ENCODE measurements at regions not wholly inside any gene's neighbourhood (a gene's known extent, or its start where the extent isn't known, plus 50 kb on each side); places are given as distances from the start of the nearest gene placed in this dataset.

DNA sequence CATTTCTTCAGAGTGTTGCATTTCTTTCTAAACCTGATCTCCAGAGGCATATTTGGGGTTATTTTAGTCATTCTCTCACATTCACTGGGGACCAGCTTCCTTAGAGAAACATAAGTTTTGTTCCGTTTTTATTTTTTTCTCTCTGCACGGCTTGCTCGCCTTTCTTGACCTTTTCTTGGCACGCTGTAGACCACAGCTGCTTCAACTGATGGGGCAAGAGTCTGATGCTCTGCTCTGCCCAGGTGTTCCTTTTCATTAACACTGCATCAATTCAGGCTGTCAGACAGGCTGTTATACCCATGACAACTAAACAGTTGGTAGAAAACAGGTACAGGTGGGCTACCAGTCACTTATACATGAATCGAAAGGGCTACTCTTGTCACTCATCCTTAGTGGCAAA lies 682.2 kb upstream of the DIAPH2 start:
- no peak overlapping the region for H2AFZ ChIP-seq (ENCODE audit: low read length)
- no peaks in the 10 kb centered on the region for H3K36me3 ChIP-seq (ENCODE audit: low read depth, low read length)
- no peak overlapping the region for H3K4me3 ChIP-seq (ENCODE audit: low read length)
- ATAC-seq (no peak), DNase-seq (no peak)
- no peak overlapping the region for H3K4me2 ChIP-seq (ENCODE audit: low read length)
- peaks cover 37% of the 10 kb centered on the region for H3K4me1 ChIP-seq (ENCODE audit: insufficient read depth, low read length)
- H3K9me3 ChIP-seq (ENCODE audit: low read length): no peaks in the 10 kb centered on the region
- H4K20me1 ChIP-seq (ENCODE audit: low read length): no peaks in the 10 kb centered on the region
- ChIA-PET POLR2A (ENCODE audit: unreplicated experiment) (no interaction called here), CTCF (no interaction called here)
- intact Hi-C loops (cut with micrococcal nuclease): no loop called here
- H3K9me2 ChIP-seq (replicated peaks; ENCODE audit: low read length): no peaks in the 10 kb centered on the region
- no TSS peak for BruUV-seq (replicated peaks)
- TF ChIP-seq EZH2phosphoT487 (IDR thresholded peaks at IDR 0.05; ENCODE audit: borderline replicate concordance, low read length) (no peak), EZH2 (IDR thresholded peaks at IDR 0.05; ENCODE audit: low read length, unreplicated experiment) (no peak)
- TF ChIP-seq, protein P1, sequence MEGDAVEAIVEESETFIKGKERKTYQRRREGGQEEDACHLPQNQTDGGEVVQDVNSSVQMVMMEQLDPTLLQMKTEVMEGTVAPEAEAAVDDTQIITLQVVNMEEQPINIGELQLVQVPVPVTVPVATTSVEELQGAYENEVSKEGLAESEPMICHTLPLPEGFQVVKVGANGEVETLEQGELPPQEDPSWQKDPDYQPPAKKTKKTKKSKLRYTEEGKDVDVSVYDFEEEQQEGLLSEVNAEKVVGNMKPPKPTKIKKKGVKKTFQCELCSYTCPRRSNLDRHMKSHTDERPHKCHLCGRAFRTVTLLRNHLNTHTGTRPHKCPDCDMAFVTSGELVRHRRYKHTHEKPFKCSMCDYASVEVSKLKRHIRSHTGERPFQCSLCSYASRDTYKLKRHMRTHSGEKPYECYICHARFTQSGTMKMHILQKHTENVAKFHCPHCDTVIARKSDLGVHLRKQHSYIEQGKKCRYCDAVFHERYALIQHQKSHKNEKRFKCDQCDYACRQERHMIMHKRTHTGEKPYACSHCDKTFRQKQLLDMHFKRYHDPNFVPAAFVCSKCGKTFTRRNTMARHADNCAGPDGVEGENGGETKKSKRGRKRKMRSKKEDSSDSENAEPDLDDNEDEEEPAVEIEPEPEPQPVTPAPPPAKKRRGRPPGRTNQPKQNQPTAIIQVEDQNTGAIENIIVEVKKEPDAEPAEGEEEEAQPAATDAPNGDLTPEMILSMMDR (conservative IDR thresholded peaks at IDR 0.05; ENCODE audit: low read depth, low read length): no peak
- H3K9ac ChIP-seq (ENCODE audit: low read length): no peak overlapping the region
- no peaks in the 10 kb centered on the region for H3K79me2 ChIP-seq (ENCODE audit: low read length)
- H3K27me3 ChIP-seq (ENCODE audit: low read length): no peaks in the 10 kb centered on the region
- H3K27ac ChIP-seq (ENCODE audit: low read length): 0 out of 2 replicates have a peak overlapping the region, but pooled peaks have one; percentile 12
- H3F3A ChIP-seq (ENCODE audit: low read length, unreplicated experiment): no peaks in the 10 kb centered on the region

- intact Hi-C loops (cut with micrococcal nuclease): loop anchor here (2.0 kb wide), 1 partner anchor 60 kb away; no protein-coding TSS in a partner anchor
- no peaks in the 10 kb centered on the region for H3K79me2 ChIP-seq (ENCODE audit: low read length)
- no peaks in the 10 kb centered on the region for H3K36me3 ChIP-seq (ENCODE audit: low read depth, low read length)
- peak; percentile 90 for ATAC-seq
- H2AFZ ChIP-seq (ENCODE audit: low read length): no peak overlapping the region
- peak overlapping the region; percentile 75 for H3K27ac ChIP-seq (ENCODE audit: low read length)
- peak; percentile 84 for DNase-seq
- no peaks in the 10 kb centered on the region for H3K9me2 ChIP-seq (replicated peaks; ENCODE audit: low read length)
- ChIA-PET POLR2A (ENCODE audit: unreplicated experiment) (interaction anchor here (0.5 to 0.6 kb wide), 2 partner anchors 16 to 54 kb away, joined by 4 to 16 read pairs; no protein-coding TSS in a partner anchor), CTCF (interaction anchor here (0.8 kb wide), 1 partner anchor 178 kb away, joined by 3 read pairs; no protein-coding TSS in a partner anchor)
- H3K4me3 ChIP-seq (ENCODE audit: low read length): no peak overlapping the region
- H3K4me2 ChIP-seq (ENCODE audit: low read length): peak overlapping the region; percentile 27
- TF ChIP-seq EZH2phosphoT487 (IDR thresholded peaks at IDR 0.05; ENCODE audit: borderline replicate concordance, low read length) (no peak), EZH2 (IDR thresholded peaks at IDR 0.05; ENCODE audit: low read length, unreplicated experiment) (no peak)
- TF ChIP-seq, protein P1 (conservative IDR thresholded peaks at IDR 0.05; ENCODE audit: low read depth, low read length): no peak
- H3F3A ChIP-seq (ENCODE audit: low read length, unreplicated experiment): no peaks in the 10 kb centered on the region
- H3K9me3 ChIP-seq (ENCODE audit: low read length): no peaks in the 10 kb centered on the region
- no peaks in the 10 kb centered on the region for H4K20me1 ChIP-seq (ENCODE audit: low read length)
- no peak overlapping the region for H3K9ac ChIP-seq (ENCODE audit: low read length)
- peaks cover 37% of the 10 kb centered on the region for H3K4me1 ChIP-seq (ENCODE audit: insufficient read depth, low read length)
- BruUV-seq (replicated peaks): no TSS peak
- H3K27me3 ChIP-seq (ENCODE audit: low read length): no peaks in the 10 kb centered on the region
These were observed 680.3 kb upstream of the DIAPH2 start for GRCh38 chrX:96004386-96004785.

DNA sequence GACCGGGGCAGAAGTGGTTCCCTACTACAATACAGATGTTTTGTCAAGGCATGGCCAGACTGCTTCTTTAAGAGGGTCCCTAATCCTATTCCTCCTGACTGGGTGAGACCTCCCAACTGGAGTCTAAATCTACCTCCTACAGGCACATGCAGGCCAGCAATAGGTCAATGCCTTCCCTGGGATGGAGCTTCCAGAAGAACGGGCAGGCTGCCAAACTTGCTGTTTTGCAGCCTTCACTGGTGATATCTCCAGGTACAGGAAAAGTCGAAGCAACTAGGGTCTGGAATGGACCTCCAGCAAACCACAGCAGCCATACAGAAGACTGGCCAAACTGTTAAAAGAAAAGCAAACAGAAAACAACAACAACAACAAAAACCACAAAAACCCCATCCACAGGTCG lies 678.4 kb upstream of the DIAPH2 start:
- TF ChIP-seq EZH2 (IDR thresholded peaks at IDR 0.05; ENCODE audit: low read length, unreplicated experiment): no peak
- no peak for TF ChIP-seq EZH2phosphoT487 (IDR thresholded peaks at IDR 0.05; ENCODE audit: borderline replicate concordance, low read length)
- TF ChIP-seq, protein P1 (conservative IDR thresholded peaks at IDR 0.05; ENCODE audit: low read depth, low read length): no peak
- Histone ChIP-seq H4K20me1 (ENCODE audit: low read length) (no peaks in the 10 kb centered on the region), H3K9me2 (replicated peaks; ENCODE audit: low read length) (no peaks in the 10 kb centered on the region), H3K9me3 (ENCODE audit: low read length) (no peaks in the 10 kb centered on the region), H3K4me1 (ENCODE audit: insufficient read depth, low read length) (peaks cover 22% of the 10 kb centered on the region), H3K9ac (ENCODE audit: low read length) (no peak overlapping the region), H3K4me3 (ENCODE audit: low read length) (no peak overlapping the region), H2AFZ (ENCODE audit: low read length) (no peak overlapping the region), H3K36me3 (ENCODE audit: low read depth, low read length) (no peaks in the 10 kb centered on the region), H3K27me3 (ENCODE audit: low read length) (no peaks in the 10 kb centered on the region), H3K79me2 (ENCODE audit: low read length) (no peaks in the 10 kb centered on the region), H3K4me2 (ENCODE audit: low read length) (no peak overlapping the region), H3F3A (ENCODE audit: low read length, unreplicated experiment) (no peaks in the 10 kb centered on the region), H3K27ac (ENCODE audit: low read length) (no peak overlapping the region)
- ChIA-PET CTCF (no interaction called here), POLR2A (ENCODE audit: unreplicated experiment) (no interaction called here)
- DNase-seq (no peak), ATAC-seq (no peak)
- intact Hi-C loops (cut with micrococcal nuclease): no loop called here
- no TSS peak for BruUV-seq (replicated peaks)
